HEK293 (cell line): ENCODE measurements at regions not wholly inside any gene's neighbourhood (a gene's known extent, or its start where the extent isn't known, plus 50 kb on each side); places are given as distances from the start of the nearest gene placed in this dataset.

Experiments used
- BCL11B ChIP-seq: fragments of 450-650 bp; formaldehyde crosslinking; IDR thresholded peaks from 2 replicates; pipeline ENCODE4 v1.5.1; 2016; ENCODE audit warnings: low read depth, missing biosample characterization, missing genetic modification characterization
- REPIN1 ChIP-seq: fragments of 450-650 bp; formaldehyde crosslinking; IDR thresholded peaks from 2 replicates; pipeline ENCODE4 v1.5.1; 2017; ENCODE audit warnings: missing biosample characterization, missing genetic modification characterization, low read depth
- ZNF184 ChIP-seq: fragments of 450-650 bp; IDR thresholded peaks from 2 replicates; pipeline ENCODE4 v1.5.1; 2018; ENCODE audit warnings: missing biosample characterization, mild to moderate bottlenecking, missing genetic modification characterization
- ZNF274 ChIP-seq, 2 experiments: fragments of 200-500 bp in 1 of 2; fragments of 450-650 bp in 1 of 2; sonication (Bioruptor generic) in 1 of 2; formaldehyde crosslinking in 1 of 2; IDR thresholded peaks; 2 replicates each; pipeline versions ENCODE4 v1.5.1 to v1.6.1; 2014 to 2016; ENCODE audit warnings: borderline replicate concordance in 1 of 2, inconsistent platforms in 1 of 2, low read length in 1 of 2, missing biosample characterization in 1 of 2, missing genetic modification characterization in 1 of 2
- ZNF629 ChIP-seq: fragments of 450-650 bp; formaldehyde crosslinking; IDR thresholded peaks from 2 replicates; pipeline ENCODE4 v1.5.1; 2017; ENCODE audit warnings: missing biosample characterization, missing genetic modification characterization
- TF ChIP-seq, protein P1 (sequence below): sonication (generic); formaldehyde crosslinking; IDR thresholded peaks from 2 replicates; pipeline ENCODE4 v1.8.1; 2022; ENCODE audit warnings: mild to moderate bottlenecking, moderate library complexity, missing genetic modification reagents
- TF ChIP-seq, protein P2 (sequence below): fragments of 450-650 bp; formaldehyde crosslinking; IDR thresholded peaks from 2 replicates; pipeline ENCODE4 v1.5.1; 2016; ENCODE audit warnings: missing biosample characterization, missing genetic modification characterization
- TF ChIP-seq, protein P3 (sequence below): fragments of 450-650 bp; formaldehyde crosslinking; optimal IDR thresholded peaks from 2 replicates; pipeline ENCODE3; 2016; ENCODE audit warnings: missing biosample characterization, mild to moderate bottlenecking, missing genetic modification characterization
- TF ChIP-seq, protein P4 (sequence below): fragments of 450-650 bp; formaldehyde crosslinking; IDR thresholded peaks from 2 replicates; pipeline ENCODE4 v1.5.1; 2017; ENCODE audit warnings: missing biosample characterization, missing genetic modification characterization

DNA sequence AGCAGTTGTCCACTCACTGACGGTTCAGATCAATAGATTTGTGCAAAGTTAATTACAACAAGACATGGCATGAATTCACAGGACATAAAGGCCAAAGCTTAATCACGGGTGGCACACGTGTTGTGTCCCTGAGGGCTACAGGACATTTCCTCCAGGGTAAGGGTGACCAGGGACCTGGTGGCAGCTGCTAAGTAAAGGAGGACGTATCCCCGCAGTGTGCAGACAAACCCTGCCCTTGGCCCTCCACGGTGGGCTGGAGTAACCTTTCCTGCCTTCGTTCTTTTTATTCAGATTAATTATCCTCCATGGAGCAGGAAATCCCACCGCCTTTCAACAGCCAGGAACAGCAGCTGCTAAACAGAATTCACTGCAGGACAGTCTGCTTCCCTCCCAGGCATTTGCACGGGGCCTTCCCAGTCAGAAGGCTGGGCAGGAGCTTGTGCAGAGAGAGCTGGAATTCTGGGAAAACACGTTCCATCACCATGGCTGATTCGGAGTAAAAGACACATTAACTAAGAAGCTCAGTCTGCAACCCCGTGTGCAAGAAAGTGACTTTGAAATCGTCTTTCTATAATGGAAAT is 289.9 kb upstream of the SFSWAP start:
- TF ChIP-seq, protein P1, sequence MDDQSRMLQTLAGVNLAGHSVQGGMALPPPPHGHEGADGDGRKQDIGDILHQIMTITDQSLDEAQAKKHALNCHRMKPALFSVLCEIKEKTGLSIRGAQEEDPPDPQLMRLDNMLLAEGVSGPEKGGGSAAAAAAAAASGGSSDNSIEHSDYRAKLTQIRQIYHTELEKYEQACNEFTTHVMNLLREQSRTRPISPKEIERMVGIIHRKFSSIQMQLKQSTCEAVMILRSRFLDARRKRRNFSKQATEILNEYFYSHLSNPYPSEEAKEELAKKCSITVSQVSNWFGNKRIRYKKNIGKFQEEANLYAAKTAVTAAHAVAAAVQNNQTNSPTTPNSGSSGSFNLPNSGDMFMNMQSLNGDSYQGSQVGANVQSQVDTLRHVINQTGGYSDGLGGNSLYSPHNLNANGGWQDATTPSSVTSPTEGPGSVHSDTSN (CRISPR knock-in tag): no peak
- TF ChIP-seq BCL11B (no peak), ZNF274 (IDR thresholded peaks at IDR 0.05; ENCODE audit: low read length) (no peak), ZNF274 (tag by site-specific recombination; IDR thresholded peaks at IDR 0.05; ENCODE audit: borderline replicate concordance) (no peak), ZNF184 (tag by site-specific recombination) (no peak), ZNF629 (tag by site-specific recombination) (no peak), REPIN1 (tag by site-specific recombination) (no peak)
- TF ChIP-seq, protein P2, sequence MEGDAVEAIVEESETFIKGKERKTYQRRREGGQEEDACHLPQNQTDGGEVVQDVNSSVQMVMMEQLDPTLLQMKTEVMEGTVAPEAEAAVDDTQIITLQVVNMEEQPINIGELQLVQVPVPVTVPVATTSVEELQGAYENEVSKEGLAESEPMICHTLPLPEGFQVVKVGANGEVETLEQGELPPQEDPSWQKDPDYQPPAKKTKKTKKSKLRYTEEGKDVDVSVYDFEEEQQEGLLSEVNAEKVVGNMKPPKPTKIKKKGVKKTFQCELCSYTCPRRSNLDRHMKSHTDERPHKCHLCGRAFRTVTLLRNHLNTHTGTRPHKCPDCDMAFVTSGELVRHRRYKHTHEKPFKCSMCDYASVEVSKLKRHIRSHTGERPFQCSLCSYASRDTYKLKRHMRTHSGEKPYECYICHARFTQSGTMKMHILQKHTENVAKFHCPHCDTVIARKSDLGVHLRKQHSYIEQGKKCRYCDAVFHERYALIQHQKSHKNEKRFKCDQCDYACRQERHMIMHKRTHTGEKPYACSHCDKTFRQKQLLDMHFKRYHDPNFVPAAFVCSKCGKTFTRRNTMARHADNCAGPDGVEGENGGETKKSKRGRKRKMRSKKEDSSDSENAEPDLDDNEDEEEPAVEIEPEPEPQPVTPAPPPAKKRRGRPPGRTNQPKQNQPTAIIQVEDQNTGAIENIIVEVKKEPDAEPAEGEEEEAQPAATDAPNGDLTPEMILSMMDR (tag by site-specific recombination): no peak
- TF ChIP-seq, protein P3, sequence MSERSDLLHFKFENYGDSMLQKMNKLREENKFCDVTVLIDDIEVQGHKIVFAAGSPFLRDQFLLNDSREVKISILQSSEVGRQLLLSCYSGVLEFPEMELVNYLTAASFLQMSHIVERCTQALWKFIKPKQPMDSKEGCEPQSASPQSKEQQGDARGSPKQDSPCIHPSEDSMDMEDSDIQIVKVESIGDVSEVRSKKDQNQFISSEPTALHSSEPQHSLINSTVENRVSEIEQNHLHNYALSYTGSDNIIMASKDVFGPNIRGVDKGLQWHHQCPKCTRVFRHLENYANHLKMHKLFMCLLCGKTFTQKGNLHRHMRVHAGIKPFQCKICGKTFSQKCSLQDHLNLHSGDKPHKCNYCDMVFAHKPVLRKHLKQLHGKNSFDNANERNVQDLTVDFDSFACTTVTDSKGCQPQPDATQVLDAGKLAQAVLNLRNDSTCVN (tag by site-specific recombination): no peak
- TF ChIP-seq, protein P4, sequence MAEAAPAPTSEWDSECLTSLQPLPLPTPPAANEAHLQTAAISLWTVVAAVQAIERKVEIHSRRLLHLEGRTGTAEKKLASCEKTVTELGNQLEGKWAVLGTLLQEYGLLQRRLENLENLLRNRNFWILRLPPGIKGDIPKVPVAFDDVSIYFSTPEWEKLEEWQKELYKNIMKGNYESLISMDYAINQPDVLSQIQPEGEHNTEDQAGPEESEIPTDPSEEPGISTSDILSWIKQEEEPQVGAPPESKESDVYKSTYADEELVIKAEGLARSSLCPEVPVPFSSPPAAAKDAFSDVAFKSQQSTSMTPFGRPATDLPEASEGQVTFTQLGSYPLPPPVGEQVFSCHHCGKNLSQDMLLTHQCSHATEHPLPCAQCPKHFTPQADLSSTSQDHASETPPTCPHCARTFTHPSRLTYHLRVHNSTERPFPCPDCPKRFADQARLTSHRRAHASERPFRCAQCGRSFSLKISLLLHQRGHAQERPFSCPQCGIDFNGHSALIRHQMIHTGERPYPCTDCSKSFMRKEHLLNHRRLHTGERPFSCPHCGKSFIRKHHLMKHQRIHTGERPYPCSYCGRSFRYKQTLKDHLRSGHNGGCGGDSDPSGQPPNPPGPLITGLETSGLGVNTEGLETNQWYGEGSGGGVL (tag by site-specific recombination): no peak
